ENCODE measurements at regions not wholly inside any gene's neighbourhood (a gene's known extent, or its start where the extent isn't known, plus 50 kb on each side); places are given as distances from the start of the nearest gene placed in this dataset.
"Not testable (repeated sequence)": the region's sequence is repeated elsewhere in the genome, so short reads cannot be mapped to it uniquely, and the experiment has no call there.

DNA sequence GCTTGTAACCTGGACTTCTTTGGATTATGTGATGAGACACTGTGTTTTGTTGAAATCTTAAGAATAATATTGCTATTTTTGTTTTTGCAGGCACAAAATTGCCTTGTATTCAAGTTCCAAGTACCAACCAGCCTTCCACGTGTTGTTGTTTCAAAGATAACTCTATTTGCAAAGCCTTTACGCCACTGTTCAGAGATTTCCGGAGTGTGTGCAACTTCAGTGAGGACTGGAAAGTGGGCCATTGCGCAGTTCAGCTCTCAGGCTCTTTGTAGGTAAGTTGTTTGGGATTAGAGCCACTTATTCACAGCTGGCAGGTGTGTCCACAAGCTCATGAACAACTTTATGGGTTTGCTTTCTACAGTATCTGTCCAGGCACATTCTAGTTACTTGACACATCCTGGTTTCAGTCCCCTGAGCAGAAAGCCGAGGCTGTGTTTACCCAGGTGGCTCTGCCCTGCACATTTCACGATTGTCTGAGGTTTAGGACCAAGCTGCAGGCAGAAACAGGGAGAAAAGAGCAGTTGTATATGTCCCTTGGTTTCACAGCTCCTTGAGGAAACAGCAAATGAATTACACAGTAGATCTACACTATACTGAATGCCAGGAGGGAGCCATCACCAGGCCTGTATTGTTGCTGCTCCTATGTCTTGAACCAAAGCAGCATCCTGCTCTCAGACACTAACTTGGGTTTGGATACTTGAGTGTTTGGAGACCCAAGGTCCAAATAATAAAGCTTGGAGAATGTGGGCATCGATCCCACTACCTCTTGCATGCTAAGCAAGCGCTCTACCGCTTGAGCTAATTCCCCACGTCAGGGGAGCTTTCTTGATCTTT is 136.1 kb upstream of the ZNF322 start:
- DNase-seq (ENCODE audit: low read depth, low spot score); H3K27ac ChIP-seq: not testable (repeated sequence)

DNA sequence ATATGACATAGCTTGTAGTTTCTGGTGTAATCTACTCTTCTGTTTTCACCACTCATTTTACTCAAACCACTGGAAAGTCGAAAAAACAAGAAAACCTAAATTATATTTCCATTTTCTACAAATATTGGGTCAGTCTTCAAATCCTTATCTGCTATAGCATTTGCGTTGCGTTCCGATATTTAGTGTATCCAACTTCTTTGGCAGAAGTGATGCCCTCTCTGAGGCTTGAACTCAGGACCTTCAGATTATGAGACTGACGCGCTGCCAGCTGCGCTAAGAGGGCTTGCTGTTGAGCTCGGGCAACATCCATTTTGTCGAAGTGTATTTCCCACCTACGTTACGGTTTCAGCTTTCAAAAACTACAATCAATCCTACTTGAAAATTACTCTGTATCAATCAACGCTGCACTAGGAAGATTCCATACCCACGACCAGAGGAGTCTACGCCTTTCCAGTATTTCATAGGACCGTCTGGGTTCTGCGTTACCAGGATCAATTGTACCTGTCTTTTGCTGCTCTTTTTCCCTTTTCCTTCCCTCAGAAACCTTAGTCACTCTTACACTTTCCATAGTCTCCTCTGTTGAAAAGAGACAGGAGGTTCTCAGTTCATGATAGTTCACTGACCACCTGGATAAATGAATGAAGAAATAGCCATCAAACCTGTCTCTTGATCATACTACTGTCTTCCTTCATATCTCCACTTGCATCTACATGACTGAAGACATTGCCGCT is 140.5 kb upstream of the ZNF322 start:
- DNase-seq (ENCODE audit: low read depth, low spot score); H3K27ac ChIP-seq: not testable (repeated sequence)

DNA sequence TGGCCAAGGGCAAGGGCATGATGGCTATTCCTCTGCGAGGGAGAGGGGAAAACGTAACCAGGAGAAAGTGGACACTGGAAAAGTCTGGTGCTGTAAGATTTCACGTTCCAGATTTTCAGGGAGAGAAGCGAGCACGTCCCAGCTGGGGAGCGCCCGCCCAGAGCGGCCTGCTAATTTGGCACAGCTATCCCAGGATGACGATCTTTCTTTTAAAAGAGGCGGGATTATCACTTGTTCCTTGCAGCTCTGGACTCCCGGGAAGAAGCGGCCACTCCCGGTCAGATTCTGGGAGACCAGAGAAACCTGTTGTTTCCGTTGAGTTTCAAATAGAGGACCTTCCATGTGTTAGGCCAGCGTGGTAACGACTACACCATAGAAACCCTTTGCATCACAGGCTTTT is 144.2 kb upstream of the ZNF322 start:
- not testable (repeated sequence) for DNase-seq (ENCODE audit: low read depth, low spot score); H3K27ac ChIP-seq

GRCh38 chr6:26811486-26812116 is 152.1 kb upstream of the ZNF322 start:
- not testable (repeated sequence) for H3K27ac ChIP-seq; DNase-seq (ENCODE audit: low read depth, low spot score)

GRCh38 chr6:26818640-26819225 is 159.2 kb upstream of the ZNF322 start:
- not testable (repeated sequence) for H3K27ac ChIP-seq; DNase-seq (ENCODE audit: low read depth, low spot score)

GRCh38 chr6:26827965-26828364 is 168.4 kb upstream of the ZNF322 start:
- not testable (repeated sequence) for H3K27ac ChIP-seq; DNase-seq (ENCODE audit: low read depth, low spot score)

- not testable (repeated sequence) for DNase-seq (ENCODE audit: low read depth, low spot score); H3K27ac ChIP-seq
Measured at GRCh38 chr6:26829480-26829879, 169.9 kb upstream of the ZNF322 start.

- not testable (repeated sequence) for DNase-seq (ENCODE audit: low read depth, low spot score); H3K27ac ChIP-seq
Measured at GRCh38 chr6:26830992-26831391, 171.4 kb upstream of the ZNF322 start.

DNA sequence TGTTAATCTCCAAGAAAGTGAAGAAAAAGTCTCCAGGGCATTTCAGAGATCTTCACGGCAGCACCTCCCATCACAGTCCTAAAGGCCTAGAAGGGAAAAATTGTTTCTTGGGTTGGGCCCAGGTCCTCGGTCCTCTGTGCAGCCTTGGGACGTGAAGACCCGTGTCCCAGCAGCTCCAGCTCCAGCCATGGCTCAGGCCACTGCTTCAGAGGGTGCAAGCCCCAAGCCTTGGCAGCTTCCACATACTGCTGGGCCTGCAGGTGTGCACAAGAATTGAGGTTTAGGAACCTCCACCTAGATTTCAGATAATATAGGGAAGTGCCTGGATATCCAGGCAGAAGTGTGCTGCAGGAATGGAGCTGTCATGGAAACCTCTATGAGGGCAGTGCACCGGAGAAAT is 176.2 kb upstream of the ZNF322 start:
- DNase-seq (ENCODE audit: low read depth, low spot score) = not testable (repeated sequence)

DNA sequence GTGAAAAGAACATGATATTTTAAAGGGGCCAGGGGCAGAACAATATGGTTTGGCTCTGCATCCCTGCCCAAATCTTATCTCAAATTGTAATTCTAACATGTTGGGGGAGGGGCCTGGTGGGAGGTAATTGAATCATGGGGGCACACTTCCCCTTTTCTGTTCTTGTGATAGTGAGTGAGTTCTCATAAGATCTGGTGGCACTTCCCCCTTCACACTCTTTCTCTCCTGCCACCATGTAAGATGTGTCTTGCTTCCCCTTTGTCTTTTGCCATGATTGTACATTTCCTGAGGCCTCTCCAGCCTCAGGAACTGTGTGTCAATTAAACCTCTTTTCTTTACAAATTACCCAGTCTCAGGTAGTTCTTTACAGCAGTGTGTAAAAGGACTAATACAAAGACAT is 177.1 kb upstream of the ZNF322 start:
- H3K27ac ChIP-seq; DNase-seq (ENCODE audit: low read depth, low spot score): not testable (repeated sequence)

More for the DNA sequence above, 176.2 kb upstream of the ZNF322 start:
- not testable (repeated sequence) for H3K27ac ChIP-seq

GRCh38 chr6:26844823-26845222 is 185.3 kb upstream of the ZNF322 start:
- not testable (repeated sequence) for H3K27ac ChIP-seq; DNase-seq (ENCODE audit: low read depth, low spot score)

- H3K27ac ChIP-seq; DNase-seq (ENCODE audit: low read depth, low spot score): not testable (repeated sequence)
Measured at GRCh38 chr6:26857289-26857688, 197.7 kb upstream of the ZNF322 start.

DNA sequence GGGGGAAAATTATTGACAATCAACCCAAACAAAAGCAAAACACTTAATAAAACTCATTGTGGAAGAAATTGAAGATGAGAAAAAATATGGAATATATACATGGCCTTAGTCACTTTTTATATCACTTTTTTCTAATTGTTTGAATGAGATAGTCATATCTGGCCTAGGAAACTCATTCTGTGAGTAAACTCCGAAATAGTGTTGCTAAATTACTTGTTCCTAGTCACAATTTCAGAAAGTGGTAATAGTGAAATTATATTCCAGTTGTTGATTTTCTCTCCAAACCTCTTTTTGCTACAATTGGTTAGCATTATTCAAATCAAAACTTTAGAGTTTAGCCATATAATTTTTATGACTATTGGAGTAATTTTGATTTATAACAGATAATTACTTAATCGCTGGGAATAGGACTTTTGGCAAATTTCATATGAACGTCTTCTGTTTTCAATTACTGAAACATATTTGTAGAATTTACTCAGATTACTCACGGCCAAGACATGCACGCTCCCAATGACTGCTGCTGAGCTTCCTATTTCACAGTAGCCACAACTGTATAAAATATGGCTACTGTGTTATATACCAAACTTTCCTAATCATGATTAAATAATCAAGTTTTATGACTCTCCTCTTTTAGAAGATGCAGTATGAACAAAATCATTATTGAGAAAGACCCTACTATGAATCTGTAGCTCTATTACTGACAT is 199.7 kb upstream of the ZNF322 start:
- DNase-seq (ENCODE audit: low read depth, low spot score); H3K27ac ChIP-seq: not testable (repeated sequence)

DNA sequence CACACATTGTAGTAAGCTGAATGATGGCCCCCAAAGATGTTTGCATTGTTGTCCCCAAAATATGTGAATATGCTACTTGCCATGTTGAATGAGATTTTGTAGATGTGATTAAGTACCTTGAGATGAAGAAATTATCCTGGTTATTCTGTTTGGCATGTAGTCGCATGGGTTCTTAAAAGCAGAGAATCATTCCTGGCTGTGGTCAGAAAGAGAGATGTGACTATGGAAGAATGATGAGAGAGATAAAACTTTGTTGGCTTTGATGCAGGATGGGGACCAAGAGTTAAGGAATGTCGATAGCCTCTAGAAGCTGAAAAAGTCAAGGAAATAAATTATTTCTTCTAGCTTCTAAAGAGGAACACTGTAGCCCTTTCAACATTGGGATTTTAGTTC is 200.2 kb upstream of the ZNF322 start:
- not testable (repeated sequence) for H3K27ac ChIP-seq; DNase-seq (ENCODE audit: low read depth, low spot score)

- not testable (repeated sequence) for H3K27ac ChIP-seq; DNase-seq (ENCODE audit: low read depth, low spot score)
Measured at GRCh38 chr6:26861913-26862312, 202.4 kb upstream of the ZNF322 start.

DNA sequence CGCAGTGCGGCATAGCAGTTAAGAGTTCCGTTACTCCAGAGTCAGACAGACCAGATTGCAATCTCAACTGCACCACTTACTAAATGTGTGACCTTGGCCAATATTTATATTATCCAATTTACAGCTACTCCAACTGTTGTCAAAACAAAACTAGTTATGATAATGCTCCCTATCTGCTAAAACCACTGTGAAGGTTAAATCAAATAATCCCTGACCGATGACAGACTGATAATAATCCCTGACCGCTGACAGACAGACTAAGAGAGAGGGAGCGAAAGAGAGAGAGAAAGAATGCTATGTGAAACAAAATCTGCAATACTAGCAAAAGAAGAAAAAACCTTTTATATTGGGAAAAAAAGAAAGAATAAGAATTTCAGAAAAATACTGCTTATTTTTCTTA is 204.1 kb upstream of the ZNF322 start:
- not testable (repeated sequence) for H3K27ac ChIP-seq; DNase-seq (ENCODE audit: low read depth, low spot score)

DNA sequence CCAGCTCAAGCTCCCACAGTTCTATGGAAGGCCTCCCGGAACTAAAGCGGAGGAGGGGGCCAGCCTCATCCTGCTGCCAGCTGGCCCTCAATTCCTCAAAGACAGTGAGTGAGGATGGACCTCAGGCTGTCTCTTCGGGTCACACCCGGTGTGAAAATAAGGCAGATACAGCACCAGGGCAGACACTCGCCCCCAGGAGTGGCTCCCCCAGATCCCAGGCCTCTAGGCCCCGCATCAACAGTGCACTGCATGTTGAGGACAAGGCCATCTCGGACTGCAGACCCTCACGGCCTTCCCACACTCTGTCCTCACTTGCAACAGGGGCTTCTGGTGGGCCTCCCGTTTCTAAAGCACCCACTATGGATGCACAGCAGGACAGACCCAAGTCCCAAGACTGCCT is 239.2 kb upstream of the ZNF322 start:
- DNase-seq (ENCODE audit: low read depth, low spot score); H3K27ac ChIP-seq: not testable (repeated sequence)

- not testable (repeated sequence) for DNase-seq (ENCODE audit: low read depth, low spot score); H3K27ac ChIP-seq
Measured at GRCh38 chr6:26924206-26924605, 264.7 kb upstream of the ZNF322 start.

GRCh38 chr6:26928190-26928589 is 268.6 kb upstream of the ZNF322 start:
- not testable (repeated sequence) for H3K27ac ChIP-seq; DNase-seq (ENCODE audit: low read depth, low spot score)

GRCh38 chr6:26937258-26937657 is 277.7 kb upstream of the ZNF322 start:
- not testable (repeated sequence) for DNase-seq (ENCODE audit: low read depth, low spot score); H3K27ac ChIP-seq

All from epithelial cell of prostate (primary cell).